Ishikawa (cell line): ENCODE measurements at regions not wholly inside any gene's neighbourhood (a gene's known extent, or its start where the extent isn't known, plus 50 kb on each side); places are given as distances from the start of the nearest gene placed in this dataset.

Experiments used
- CEBPB ChIP-seq: IDR thresholded peaks from 2 replicates; pipeline ENCODE4 v1.6.1; 2012
- CREB1 ChIP-seq: IDR thresholded peaks from 2 replicates; pipeline ENCODE4 v1.6.1; 2012; ENCODE audit warnings: low read depth
- EGR1 ChIP-seq: IDR thresholded peaks from 2 replicates; pipeline ENCODE4 v1.6.1; 2012
- EP300 ChIP-seq: IDR thresholded peaks from 2 replicates; pipeline ENCODE4 v1.6.1; 2012; ENCODE audit warnings: borderline replicate concordance
- FOXM1 ChIP-seq: IDR thresholded peaks from 2 replicates; pipeline ENCODE4 v1.6.1; 2012; ENCODE audit warnings: low read depth, borderline replicate concordance
- MAX ChIP-seq: IDR thresholded peaks from 2 replicates; pipeline ENCODE4 v1.6.1; 2012
- NFIC ChIP-seq: IDR thresholded peaks from 2 replicates; pipeline ENCODE4 v1.6.1; 2012
- RAD21 ChIP-seq: IDR thresholded peaks from 2 replicates; pipeline ENCODE4 v1.6.1; 2012; ENCODE audit warnings: low read depth
- REST ChIP-seq: IDR thresholded peaks from 2 replicates; pipeline ENCODE4 v1.6.1; 2012; ENCODE audit warnings: low read depth, mild to moderate bottlenecking
- TAF1 ChIP-seq: IDR thresholded peaks from 2 replicates; pipeline ENCODE4 v1.6.1; 2012; ENCODE audit warnings: low read depth, mild to moderate bottlenecking
- TCF12 ChIP-seq: IDR thresholded peaks from 2 replicates; pipeline ENCODE4 v1.6.1; 2012; ENCODE audit warnings: low read depth
- TEAD4 ChIP-seq: IDR thresholded peaks from 2 replicates; pipeline ENCODE4 v1.6.1; 2012
- USF1 ChIP-seq: IDR thresholded peaks from 2 replicates; pipeline ENCODE4 v1.6.1; 2012
- YY1 ChIP-seq: IDR thresholded peaks from 2 replicates; pipeline ENCODE4 v1.6.1; 2012; ENCODE audit warnings: low read depth
- ZBTB7A ChIP-seq: IDR thresholded peaks from 2 replicates; pipeline ENCODE4 v1.6.1; 2012; ENCODE audit warnings: low read depth

GRCh38 chr3:72001758-72002157 lies 216.8 kb upstream of the PROK2 start:
- TF ChIP-seq EGR1 (no peak), RAD21 (no peak), FOXM1 (no peak), EP300 (no peak), CREB1 (no peak), MAX (no peak), USF1 (no peak), TEAD4 (no peak), TAF1 (no peak), YY1 (no peak), CEBPB (no peak), NFIC (no peak), ZBTB7A (no peak), REST (no peak)

GRCh38 chr3:71998995-71999673 lies 214.2 kb upstream of the PROK2 start:
- TF ChIP-seq EGR1: no peak
- TF ChIP-seq TEAD4: no peak

GRCh38 chr3:71997066-71997653 lies 212.2 kb upstream of the PROK2 start:
- TF ChIP-seq NFIC (no peak), MAX (no peak), CEBPB (no peak), TAF1 (no peak), EP300 (no peak), TCF12 (no peak), EGR1 (no peak), CREB1 (no peak), USF1 (no peak), RAD21 (no peak), ZBTB7A (no peak), YY1 (no peak), TEAD4 (no peak), REST (no peak), FOXM1 (no peak)

GRCh38 chr3:71994906-71995305 lies 210.0 kb upstream of the PROK2 start:
- no peak for TF ChIP-seq FOXM1
- TF ChIP-seq TAF1: no peak

GRCh38 chr3:71994203-71994602 lies 209.3 kb upstream of the PROK2 start:
- TF ChIP-seq ZBTB7A (no peak), REST (no peak), EP300 (no peak), TCF12 (no peak), CREB1 (no peak), YY1 (no peak), TEAD4 (no peak), USF1 (no peak), EGR1 (no peak), FOXM1 (no peak), NFIC (no peak), MAX (no peak), TAF1 (no peak), RAD21 (no peak), CEBPB (no peak)
